Fibroblast of gingiva (primary cell): ENCODE measurements at regions not wholly inside any gene's neighbourhood (a gene's known extent, or its start where the extent isn't known, plus 50 kb on each side); places are given as distances from the start of the nearest gene placed in this dataset.
"Not testable (repeated sequence)": the region's sequence is repeated elsewhere in the genome, so short reads cannot be mapped to it uniquely, and the experiment has no call there.

Source experiments
- DNase-seq: peaks from one replicate; pipeline ENCODE4 v3.0.0-alpha.2; 2011; ENCODE audit warnings: low read depth

- no peak for DNase-seq
These were observed 234.3 kb downstream of the TLE3 start for GRCh38 chr15:69863446-69863845.

GRCh38 chr15:69865369-69865768 lies 232.3 kb downstream of the TLE3 start:
- no peak for DNase-seq

DNA sequence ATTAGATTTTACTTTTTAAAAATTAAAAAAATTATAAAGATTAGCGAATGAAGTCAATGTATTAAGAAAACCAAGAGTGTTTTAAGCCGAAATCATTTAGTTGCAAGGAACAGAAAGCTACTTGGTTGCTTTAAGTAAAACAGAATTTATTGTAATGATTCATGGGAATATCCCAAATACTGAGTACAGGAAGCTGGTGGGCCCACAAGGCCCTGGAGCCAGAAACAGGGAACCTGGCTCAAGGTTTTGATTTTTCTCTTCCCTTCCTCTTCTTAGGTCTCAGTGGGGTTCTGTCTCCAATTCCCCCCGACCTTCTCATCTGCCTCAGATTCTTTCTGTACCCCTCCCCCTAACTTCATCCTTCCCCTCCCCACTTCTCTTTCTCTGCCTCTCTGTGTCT lies 229.0 kb downstream of the TLE3 start:
- DNase-seq, result no peak

DNA sequence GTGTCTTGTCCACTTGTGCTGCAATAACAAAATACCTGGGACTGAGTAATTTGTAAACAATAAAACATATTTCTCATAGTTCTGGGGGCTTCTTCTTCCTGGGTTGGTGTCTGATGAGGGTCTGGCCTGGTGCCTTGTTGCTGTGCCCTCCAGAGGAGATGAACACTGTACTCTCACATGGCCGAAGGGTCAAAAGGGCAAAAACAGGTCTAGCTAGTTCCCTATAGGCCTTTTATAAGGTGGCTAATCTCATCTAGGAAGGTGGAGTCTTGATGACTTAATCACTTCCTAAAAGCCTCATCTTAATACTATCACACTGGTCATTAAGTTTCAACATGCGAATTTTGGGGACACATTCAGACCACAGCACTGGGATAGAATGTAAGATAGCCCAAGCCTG lies 228.4 kb downstream of the TLE3 start:
- no peak for DNase-seq

DNA sequence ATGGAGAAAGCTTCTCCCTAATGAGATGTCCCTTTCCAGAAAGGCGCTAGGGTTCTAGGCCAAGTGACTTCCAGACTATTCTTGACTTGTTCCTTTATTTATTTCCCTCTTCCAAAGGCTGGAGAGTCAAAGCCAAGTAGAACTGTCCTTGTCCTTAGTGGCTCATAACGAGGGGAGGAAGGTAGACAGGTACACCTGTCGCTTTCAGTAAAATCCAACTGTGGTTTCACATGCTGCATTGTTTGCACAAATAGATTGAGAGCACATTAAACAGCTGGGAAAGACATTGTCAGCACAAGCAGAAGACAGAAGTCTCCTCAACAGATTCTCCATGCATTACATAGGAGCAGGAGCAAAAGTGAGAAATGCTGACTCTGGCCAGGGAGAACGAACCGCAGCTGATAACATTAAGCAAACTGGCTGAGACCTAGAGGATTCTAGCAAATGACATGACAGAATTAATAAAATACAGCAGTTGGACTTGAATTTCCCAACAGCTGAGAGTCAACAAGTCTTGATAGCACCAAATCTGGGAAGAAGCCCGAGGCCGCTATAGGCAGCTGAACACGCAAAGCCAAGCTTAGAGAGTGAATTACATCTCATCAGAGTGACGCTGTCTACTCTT lies 227.7 kb downstream of the TLE3 start:
- no peak for DNase-seq

- no peak for DNase-seq
These were observed 226.1 kb downstream of the TLE3 start for GRCh38 chr15:69871511-69872134.

GRCh38 chr15:69873807-69874206 lies 223.9 kb downstream of the TLE3 start:
- no peak for DNase-seq

DNA sequence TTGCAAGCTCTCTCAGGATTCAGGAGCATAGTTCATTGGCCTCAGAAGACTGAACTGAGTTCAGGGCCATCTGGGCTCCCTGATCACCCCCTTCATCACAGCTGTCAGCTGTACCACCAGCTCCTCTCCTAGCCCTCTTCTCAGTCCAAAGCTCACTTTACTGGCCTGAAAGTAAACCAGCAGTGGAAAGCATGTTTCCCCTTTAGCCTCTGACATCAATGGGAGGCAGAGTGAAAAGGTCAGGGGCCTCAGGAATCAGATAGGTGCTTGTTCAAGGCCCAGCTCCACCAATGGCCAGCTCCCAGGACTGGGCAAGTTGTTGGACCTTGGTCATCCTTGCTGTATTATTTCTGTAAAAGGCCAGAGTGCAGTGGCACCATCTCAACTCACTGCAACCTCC lies 223.4 kb downstream of the TLE3 start:
- no peak for DNase-seq

- DNase-seq, result no peak
These were observed 221.4 kb downstream of the TLE3 start for GRCh38 chr15:69876064-69876940.

DNA sequence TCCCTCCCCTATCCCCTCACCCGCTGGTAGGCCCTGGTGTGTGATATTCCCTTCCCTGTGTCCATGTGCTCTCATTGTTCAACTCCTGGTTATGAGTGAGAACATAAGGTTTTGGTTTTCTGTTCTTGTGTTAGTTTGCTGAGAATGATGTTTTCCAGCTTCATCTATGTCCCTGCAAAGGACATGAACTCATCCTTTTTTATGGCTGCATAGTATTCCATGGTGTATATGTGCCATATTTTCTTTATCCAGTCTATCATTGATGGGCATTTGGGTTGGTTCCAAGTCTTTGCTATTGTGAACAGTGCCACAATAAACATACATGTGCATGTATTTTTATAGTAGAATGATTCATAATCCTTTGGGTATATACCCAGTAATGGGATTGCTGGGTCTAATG lies 217.8 kb downstream of the TLE3 start:
- not testable (repeated sequence) for DNase-seq

GRCh38 chr15:69880571-69881301 lies 217.0 kb downstream of the TLE3 start:
- no peak for DNase-seq

- no peak for DNase-seq
These were observed 216.4 kb downstream of the TLE3 start for GRCh38 chr15:69881302-69881670.

- no peak for DNase-seq
These were observed 216.0 kb downstream of the TLE3 start for GRCh38 chr15:69881766-69882165.

DNA sequence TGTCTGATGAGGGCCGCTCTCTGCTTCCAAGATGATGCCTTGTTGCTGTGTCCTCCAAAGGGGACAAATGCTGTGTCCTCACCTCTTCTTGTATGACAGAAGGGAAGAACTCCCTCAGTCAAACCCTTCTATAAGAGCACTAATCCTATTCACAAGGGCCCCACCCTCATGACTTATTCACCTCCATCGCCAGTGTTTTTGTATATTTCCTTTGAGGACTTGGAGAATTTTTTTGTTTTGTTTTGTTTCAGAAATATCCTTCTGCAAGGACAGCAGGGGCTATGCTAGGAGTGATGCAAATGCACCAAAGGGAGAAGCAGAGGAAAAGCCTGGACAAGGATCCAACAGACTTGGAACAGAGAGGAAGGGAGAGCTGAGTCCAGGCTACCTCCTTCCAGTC lies 214.4 kb downstream of the TLE3 start:
- no peak for DNase-seq

DNA sequence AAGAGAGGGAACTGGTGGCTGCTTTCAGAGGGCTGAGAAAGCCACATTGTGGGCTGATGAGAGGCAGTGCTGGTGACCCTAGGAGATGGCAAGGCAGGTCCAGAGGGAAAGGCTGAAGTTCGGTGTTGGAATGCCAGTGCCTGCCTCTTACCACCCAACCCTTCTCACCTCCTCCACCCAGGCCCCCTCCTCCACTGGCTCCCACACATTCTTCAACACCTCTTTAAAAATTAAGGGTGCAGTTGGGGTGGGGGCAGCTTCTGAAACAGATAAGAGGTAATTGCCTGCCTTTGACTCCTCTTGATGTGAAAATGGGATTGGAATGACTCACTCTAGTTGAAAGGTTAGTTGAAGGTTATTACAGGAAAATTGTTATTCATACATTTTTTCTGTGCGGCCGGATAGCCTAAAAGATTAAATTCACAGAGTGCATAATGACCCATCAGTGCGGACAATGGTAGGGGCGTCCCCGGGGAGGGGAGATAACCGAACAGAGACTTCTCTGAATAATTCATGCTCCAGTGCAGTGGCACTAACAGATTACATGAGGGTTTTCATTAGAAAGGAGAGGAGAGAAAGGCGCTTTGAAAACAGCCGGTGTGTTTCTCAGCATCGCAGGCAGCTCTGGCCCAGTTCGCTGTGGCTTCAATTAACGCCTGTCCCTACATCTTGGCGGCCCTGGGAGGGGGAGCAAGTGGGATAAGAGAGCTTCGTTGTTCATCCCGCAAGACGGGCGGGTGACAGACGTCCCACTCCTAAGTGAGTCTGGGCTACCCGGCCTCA lies 212.4 kb downstream of the TLE3 start:
- DNase-seq, result no peak

GRCh38 chr15:69887009-69887408 lies 210.7 kb downstream of the TLE3 start:
- DNase-seq, result no peak

GRCh38 chr15:69887553-69887952 lies 210.2 kb downstream of the TLE3 start:
- DNase-seq, result no peak

GRCh38 chr15:69888406-69888805 lies 209.3 kb downstream of the TLE3 start:
- no peak for DNase-seq

DNA sequence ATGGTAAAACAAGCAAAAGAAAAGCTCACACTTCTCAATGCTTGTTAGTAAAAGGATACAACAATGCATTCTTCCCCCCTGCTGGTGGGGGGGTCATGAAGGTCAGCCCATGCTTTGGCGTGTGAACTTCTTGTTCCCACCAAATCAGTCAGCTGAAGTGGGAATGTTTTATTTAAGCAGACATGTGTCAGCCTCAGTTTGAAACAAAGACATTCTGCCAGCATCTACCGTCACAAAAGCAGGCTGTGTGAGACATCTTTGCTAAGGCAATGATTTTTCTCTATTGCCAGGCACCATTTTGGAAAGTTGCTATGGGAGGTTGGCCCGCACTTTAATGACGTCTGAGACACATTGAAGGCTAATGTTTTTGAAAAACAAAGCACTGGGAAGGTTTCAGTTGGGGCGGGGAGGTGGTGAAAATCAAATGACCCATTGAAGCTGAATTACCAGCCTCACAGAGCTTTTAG lies 206.6 kb downstream of the TLE3 start:
- DNase-seq, result no peak

DNA sequence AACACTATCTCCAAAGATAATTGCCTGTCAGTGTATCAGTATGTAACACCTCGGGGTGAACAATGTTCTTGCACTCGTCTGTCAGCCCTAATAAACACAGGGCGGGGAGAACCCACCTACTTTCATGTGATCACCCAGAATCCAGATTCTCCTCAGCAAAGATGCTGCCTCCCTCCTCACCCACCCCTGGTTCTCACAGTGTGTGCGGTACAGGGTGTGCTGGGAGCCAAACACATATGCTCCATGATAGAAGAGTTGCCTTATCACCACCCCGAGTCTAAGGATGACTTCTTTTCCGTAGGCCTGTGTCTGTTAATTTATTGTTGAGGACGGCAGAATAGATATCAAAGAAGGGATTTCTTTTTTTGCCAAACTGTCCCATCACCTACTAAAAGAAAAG lies 206.1 kb downstream of the TLE3 start:
- no peak for DNase-seq

- no peak for DNase-seq
These were observed 205.4 kb downstream of the TLE3 start for GRCh38 chr15:69892351-69892750.

- no peak for DNase-seq
These were observed 204.6 kb downstream of the TLE3 start for GRCh38 chr15:69893086-69893485.
